Nephron (organoid): ENCODE measurements at regions not wholly inside any gene's neighbourhood (a gene's known extent, or its start where the extent isn't known, plus 50 kb on each side); places are given as distances from the start of the nearest gene placed in this dataset.
A peak's percentile ranks its signal among the peaks of the same experiment; 100 is the strongest.

Experiments
- H3K27ac Mint-ChIP-seq, 3 experiments: 2 replicates each; pipeline ENCODE4 v1.8.0; 2020; ENCODE audit warnings: mixed read lengths in 3 of 3, mild to moderate bottlenecking in 2 of 3, moderate library complexity in 1 of 3
- H3K27me3 Mint-ChIP-seq: 2 replicates; pipeline ENCODE4 v1.8.0; 2021; ENCODE audit warnings: low read depth, mild to moderate bottlenecking, moderate library complexity, mixed read lengths
- H3K36me3 Mint-ChIP-seq: 2 replicates; pipeline ENCODE4 v1.8.0; 2020; ENCODE audit warnings: low read depth, mixed read lengths
- H3K4me1 Mint-ChIP-seq: 2 replicates; pipeline ENCODE4 v1.8.0; 2020; ENCODE audit warnings: mixed read lengths
- H3K4me3 Mint-ChIP-seq, 3 experiments: 2 replicates each; pipeline ENCODE4 v1.8.0; 2020; ENCODE audit warnings: mild to moderate bottlenecking in 3 of 3, mixed read lengths in 3 of 3, moderate library complexity in 2 of 3
- H3K9me3 Mint-ChIP-seq: 2 replicates; pipeline ENCODE4 v1.8.0; 2020; ENCODE audit warnings: mixed read lengths
- TF ChIP-seq, protein P1 (sequence below), 3 experiments: fragments of 200-600 bp; sonication (generic); IDR thresholded peaks; one replicate each; pipeline ENCODE4 v1.5.0; 2021; ENCODE audit warnings: antibody characterized with exemption in 3 of 3; ENCODE audit not compliant: unreplicated experiment in 3 of 3

DNA sequence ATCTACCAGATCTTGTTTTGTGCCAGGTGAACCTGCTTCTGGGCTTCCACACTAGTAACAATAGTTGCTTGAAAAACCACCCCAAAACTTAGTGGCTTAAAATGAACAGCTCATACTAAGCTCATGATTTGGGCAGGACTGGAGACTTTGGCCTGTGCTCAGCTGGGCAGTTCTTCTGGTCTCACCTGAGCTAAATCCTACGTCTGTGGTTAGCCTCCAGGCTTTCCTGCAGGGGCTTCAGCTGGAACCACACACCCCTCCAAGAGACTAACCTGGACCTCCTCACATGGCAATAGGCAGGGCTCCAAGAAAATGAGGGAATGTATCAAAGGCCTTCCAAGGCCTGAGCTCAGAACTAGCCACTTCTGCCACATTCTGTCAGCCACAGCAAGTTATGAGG, 144.1 kb downstream of the CD8B2 start:
- Mint-ChIP-seq H3K9me3 (peaks cover 16% of the 10 kb centered on the region), H3K4me3 (no peak overlapping the region), H3K36me3 (peaks cover 8% of the 10 kb centered on the region), H3K27me3 (peaks cover 3% of the 10 kb centered on the region), H3K27ac (no peak overlapping the region), H3K4me1 (no peaks in the 10 kb centered on the region)
- TF ChIP-seq, protein P1, sequence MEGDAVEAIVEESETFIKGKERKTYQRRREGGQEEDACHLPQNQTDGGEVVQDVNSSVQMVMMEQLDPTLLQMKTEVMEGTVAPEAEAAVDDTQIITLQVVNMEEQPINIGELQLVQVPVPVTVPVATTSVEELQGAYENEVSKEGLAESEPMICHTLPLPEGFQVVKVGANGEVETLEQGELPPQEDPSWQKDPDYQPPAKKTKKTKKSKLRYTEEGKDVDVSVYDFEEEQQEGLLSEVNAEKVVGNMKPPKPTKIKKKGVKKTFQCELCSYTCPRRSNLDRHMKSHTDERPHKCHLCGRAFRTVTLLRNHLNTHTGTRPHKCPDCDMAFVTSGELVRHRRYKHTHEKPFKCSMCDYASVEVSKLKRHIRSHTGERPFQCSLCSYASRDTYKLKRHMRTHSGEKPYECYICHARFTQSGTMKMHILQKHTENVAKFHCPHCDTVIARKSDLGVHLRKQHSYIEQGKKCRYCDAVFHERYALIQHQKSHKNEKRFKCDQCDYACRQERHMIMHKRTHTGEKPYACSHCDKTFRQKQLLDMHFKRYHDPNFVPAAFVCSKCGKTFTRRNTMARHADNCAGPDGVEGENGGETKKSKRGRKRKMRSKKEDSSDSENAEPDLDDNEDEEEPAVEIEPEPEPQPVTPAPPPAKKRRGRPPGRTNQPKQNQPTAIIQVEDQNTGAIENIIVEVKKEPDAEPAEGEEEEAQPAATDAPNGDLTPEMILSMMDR (IDR thresholded peaks at IDR 0.05; ENCODE audit: unreplicated experiment in 3 of 3): no peak

- Mint-ChIP-seq H3K27me3 (no peaks in the 10 kb centered on the region), H3K36me3 (no peaks in the 10 kb centered on the region), H3K4me1 (peaks cover 26% of the 10 kb centered on the region), H3K4me3 (no peak overlapping the region), H3K9me3 (no peaks in the 10 kb centered on the region), H3K27ac (no peak overlapping the region)
- TF ChIP-seq, protein P1 (IDR thresholded peaks at IDR 0.05; ENCODE audit: unreplicated experiment in 3 of 3): peak; percentile 49 to 79 (median 59)
Measured at GRCh38 chr2:106638043-106638442, 150.9 kb downstream of the CD8B2 start.

- Mint-ChIP-seq H3K4me1 (peaks cover 26% of the 10 kb centered on the region), H3K27ac (no peak overlapping the region), H3K4me3 (no peak overlapping the region), H3K36me3 (no peaks in the 10 kb centered on the region), H3K27me3 (no peaks in the 10 kb centered on the region), H3K9me3 (no peaks in the 10 kb centered on the region)
- TF ChIP-seq, protein P1 (IDR thresholded peaks at IDR 0.05; ENCODE audit: unreplicated experiment in 3 of 3): no peak
Measured at GRCh38 chr2:106638580-106638979, 151.4 kb downstream of the CD8B2 start.

DNA sequence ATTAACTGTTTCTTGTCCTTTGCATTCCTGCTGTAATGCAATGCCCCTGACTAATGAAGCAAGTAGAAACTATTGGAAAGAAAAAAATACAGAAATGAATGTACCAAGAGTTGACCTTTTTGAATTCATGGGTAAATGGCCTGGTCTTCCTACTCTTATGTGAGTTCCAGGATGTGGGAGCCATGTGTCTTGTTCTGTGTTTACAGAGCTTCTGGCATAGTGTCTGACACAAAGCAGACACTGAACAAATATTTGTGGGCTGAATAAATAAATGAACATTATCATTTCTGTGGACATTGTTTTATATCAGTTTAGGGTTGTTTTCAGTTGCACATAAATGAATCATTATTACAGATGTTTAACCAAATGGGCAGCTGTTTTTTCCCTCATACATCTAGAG, 155.5 kb downstream of the CD8B2 start:
- TF ChIP-seq, protein P1 (IDR thresholded peaks at IDR 0.05; ENCODE audit: unreplicated experiment in 3 of 3): no peak
- Mint-ChIP-seq H3K27ac (peak overlapping the region; percentile 27 to 76 (median 60)), H3K36me3 (no peaks in the 10 kb centered on the region), H3K4me3 (no peak overlapping the region), H3K4me1 (peaks cover 26% of the 10 kb centered on the region), H3K9me3 (no peaks in the 10 kb centered on the region), H3K27me3 (no peaks in the 10 kb centered on the region)

DNA sequence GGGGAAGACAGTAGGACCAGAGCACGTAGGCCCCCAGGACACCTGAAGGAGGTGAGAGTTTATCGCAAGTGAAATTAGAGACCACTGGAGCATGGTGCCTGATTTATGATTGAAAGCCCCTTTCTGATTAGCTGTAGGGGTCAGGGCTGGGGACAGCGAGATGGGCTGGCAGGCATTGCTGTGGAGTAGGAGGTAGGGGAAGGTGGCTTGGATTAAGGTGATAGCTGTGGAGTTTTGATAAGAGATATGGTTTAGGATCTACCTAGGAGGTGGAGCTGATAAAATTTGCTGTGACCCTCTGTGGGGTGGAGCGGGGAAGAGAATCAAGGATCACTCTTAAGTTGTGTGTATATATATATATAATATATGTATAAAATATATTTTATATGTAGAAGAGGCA, 157.5 kb downstream of the CD8B2 start:
- H3K27ac Mint-ChIP-seq: no peak overlapping the region
- H3K36me3 Mint-ChIP-seq: no peaks in the 10 kb centered on the region
- H3K9me3 Mint-ChIP-seq: no peaks in the 10 kb centered on the region
- H3K27me3 Mint-ChIP-seq: no peaks in the 10 kb centered on the region
- H3K4me3 Mint-ChIP-seq: no peak overlapping the region
- H3K4me1 Mint-ChIP-seq: peaks cover 14% of the 10 kb centered on the region
- TF ChIP-seq, protein P1 (IDR thresholded peaks at IDR 0.05; ENCODE audit: unreplicated experiment in 3 of 3): no peak

DNA sequence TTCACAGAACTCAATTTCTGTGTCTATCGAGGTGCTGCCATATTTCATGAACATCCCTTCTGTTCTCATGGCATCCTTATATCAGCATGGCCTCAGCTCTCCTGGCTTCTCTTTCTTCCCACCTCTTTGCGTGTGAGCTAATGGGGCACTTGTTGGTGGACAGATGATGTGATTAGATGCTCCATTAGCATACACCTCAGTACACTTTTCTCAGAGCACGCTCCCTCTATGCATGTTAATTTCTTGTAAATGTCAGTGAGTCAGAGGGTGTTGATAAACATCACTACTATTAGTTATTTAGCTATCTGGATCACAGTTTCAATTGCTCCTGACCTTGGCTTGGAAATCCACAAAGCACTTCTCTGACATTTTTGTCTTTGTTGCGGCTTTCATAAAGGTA, 159.4 kb downstream of the CD8B2 start:
- no peak overlapping the region for H3K4me3 Mint-ChIP-seq
- H3K4me1 Mint-ChIP-seq: peaks cover 11% of the 10 kb centered on the region
- H3K27me3 Mint-ChIP-seq: no peaks in the 10 kb centered on the region
- no peaks in the 10 kb centered on the region for H3K9me3 Mint-ChIP-seq
- H3K27ac Mint-ChIP-seq: no peak overlapping the region
- TF ChIP-seq, protein P1 (IDR thresholded peaks at IDR 0.05; ENCODE audit: unreplicated experiment in 3 of 3): no peak
- no peaks in the 10 kb centered on the region for H3K36me3 Mint-ChIP-seq
